CD4-positive, alpha-beta T cell (primary cell): ENCODE measurements at regions not wholly inside any gene's neighbourhood (a gene's known extent, or its start where the extent isn't known, plus 50 kb on each side); places are given as distances from the start of the nearest gene placed in this dataset.

Experiments
- ATAC-seq: fragments of 200-7000 bp; cut with Tn5 transposase; one replicate; pipeline ENCODE4 v1.10.0; 2022; ENCODE audit warnings: mild to moderate bottlenecking; ENCODE audit not compliant: poor library complexity
- CTCF ChIA-PET: fragments of 350-600 bp; sonication (Branson Sonifier 250); formaldehyde crosslinking; loops from one replicate; lab custom pipeline; 2021; ENCODE audit warnings: antibody characterized with exemption, inconsistent platforms; lab: Charles Lee
- POLR2A ChIA-PET: fragments of 350-600 bp; sonication (Branson Sonifier 250); formaldehyde crosslinking; loops from one replicate; lab custom pipeline; 2021; ENCODE audit warnings: antibody characterized with exemption, inconsistent platforms; lab: Charles Lee
- DNase-seq, 14 experiments: peaks; one replicate each; pipeline ENCODE4 v3.0.0-alpha.2; 2013 to 2020; ENCODE audit warnings: mixed read lengths in 2 of 14
- H3K27ac ChIP-seq, 2 donors: one replicate each; pipeline versions ENCODE4 v1.5.1 to v1.7.0; 2013; ENCODE audit warnings: low read length in 2 of 2, low read depth in 1 of 2, mild to moderate bottlenecking in 1 of 2
- H3K27me3 ChIP-seq, 2 experiments: 1 replicate in 1 of 2; 2 replicates in 1 of 2; pipeline versions ENCODE4 v1.6.1 to v1.7.0; 2013; ENCODE audit warnings: low read length in 2 of 2, control low read depth in 1 of 2, mild to moderate bottlenecking in 1 of 2, moderate library complexity in 1 of 2; ENCODE audit not compliant: insufficient read depth in 2 of 2, control insufficient read depth in 1 of 2
- H3K36me3 ChIP-seq: one replicate; pipeline ENCODE4 v1.6.1; 2013; ENCODE audit warnings: low read length, control low read depth; ENCODE audit not compliant: insufficient read depth
- H3K4me1 ChIP-seq: one replicate; pipeline ENCODE4 v1.6.1; 2013; ENCODE audit warnings: low read length, control low read depth; ENCODE audit not compliant: insufficient read depth
- H3K4me3 ChIP-seq: one replicate; pipeline ENCODE4 v1.5.1; 2013; ENCODE audit warnings: mild to moderate bottlenecking, low read length, moderate library complexity
- H3K9me3 ChIP-seq, 2 experiments: 1 replicate in 1 of 2; 2 replicates in 1 of 2; pipeline versions ENCODE4 v1.6.1 to v1.7.0; 2013; ENCODE audit warnings: low read length in 2 of 2, mild to moderate bottlenecking in 2 of 2, control low read depth in 1 of 2, moderate library complexity in 1 of 2; ENCODE audit not compliant: control insufficient read depth in 1 of 2, insufficient read depth in 1 of 2
- H3K27ac Mint-ChIP-seq: one replicate; pipeline ENCODE4 v1.8.0; 2020; ENCODE audit warnings: mixed read lengths
- H3K27me3 Mint-ChIP-seq: one replicate; pipeline ENCODE4 v1.8.0; 2021; ENCODE audit warnings: mixed read lengths
- H3K36me3 Mint-ChIP-seq: one replicate; pipeline ENCODE4 v1.8.0; 2021; ENCODE audit warnings: low read depth, mixed read lengths
- H3K4me1 Mint-ChIP-seq: one replicate; pipeline ENCODE4 v1.8.0; 2021; ENCODE audit warnings: low read depth, mixed read lengths
- H3K4me3 Mint-ChIP-seq: one replicate; pipeline ENCODE4 v1.8.0; 2020; ENCODE audit warnings: mild to moderate bottlenecking, mixed read lengths
- H3K9me3 Mint-ChIP-seq: one replicate; pipeline ENCODE4 v1.8.0; 2020; ENCODE audit warnings: mixed read lengths
- CTCF ChIP-seq: fragments of 200-600 bp; IDR thresholded peaks from one replicate; pipeline ENCODE4 v1.8.0; 2022; ENCODE audit warnings: antibody characterized with exemption, mild to moderate bottlenecking
- intact Hi-C, 2 experiments: fragments of 100-400 bp; cut with DNase I in 1 of 2; cut with micrococcal nuclease in 1 of 2; formaldehyde crosslinking; loops; one replicate each; pipeline versions ENCODE4 v1.15.1 to v1.9.0; 2023 to 2025; cut with DNase I, micrococcal nuclease

- Mint-ChIP-seq H3K27ac (no peak overlapping the region), H3K27me3 (no peaks in the 10 kb centered on the region), H3K4me1 (no peaks in the 10 kb centered on the region), H3K9me3 (peaks cover 6% of the 10 kb centered on the region), H3K4me3 (no peak overlapping the region), H3K36me3 (no peaks in the 10 kb centered on the region)
- Histone ChIP-seq H3K4me3 (no peak overlapping the region), H3K4me1 (no peaks in the 10 kb centered on the region), H3K36me3 (no peaks in the 10 kb centered on the region), H3K27ac (no peak overlapping the region), H3K27me3 (no peaks in the 10 kb centered on the region), H3K9me3 (peaks cover 0 to 5% of the 10 kb centered on the region in 2 experiments)
- no peak for TF ChIP-seq CTCF
- DNase-seq (no peak), ATAC-seq (no peak)
- intact Hi-C loops = no loop called here
- POLR2A ChIA-PET = no interaction called here
- CTCF ChIA-PET = no interaction called here
Observed at GRCh38 chr5:4762316-4762715, 377.8 kb upstream of the ADAMTS16 start.

- H3K4me3 ChIP-seq = no peak overlapping the region
- Mint-ChIP-seq H3K27me3 (no peaks in the 10 kb centered on the region), H3K4me3 (no peak overlapping the region), H3K36me3 (no peaks in the 10 kb centered on the region), H3K27ac (no peak overlapping the region), H3K9me3 (peaks cover 11% of the 10 kb centered on the region), H3K4me1 (no peaks in the 10 kb centered on the region)
- no peaks in the 10 kb centered on the region for H3K27me3 ChIP-seq
- no peaks in the 10 kb centered on the region for H3K36me3 ChIP-seq
- H3K27ac ChIP-seq = no peak overlapping the region
- ChIA-PET POLR2A (interaction anchor here (0.7 kb wide), 1 partner anchor 432 kb away, joined by 3 read pairs; no protein-coding TSS in a partner anchor), CTCF (no interaction called here)
- TF ChIP-seq CTCF = no peak
- ATAC-seq = no peak
- no peak for DNase-seq
- H3K4me1 ChIP-seq = no peaks in the 10 kb centered on the region
- intact Hi-C loops = no loop called here
- peaks cover 0 to 3% of the 10 kb centered on the region in 2 experiments for H3K9me3 ChIP-seq
Observed at GRCh38 chr5:4765411-4765810, 374.7 kb upstream of the ADAMTS16 start.

- DNase-seq (no peak), ATAC-seq (no peak)
- intact Hi-C loops = no loop called here
- no peaks in the 10 kb centered on the region for H3K36me3 Mint-ChIP-seq
- no peak overlapping the region for H3K4me3 Mint-ChIP-seq
- ChIA-PET CTCF (no interaction called here), POLR2A (no interaction called here)
- H3K9me3 Mint-ChIP-seq = peaks cover 11% of the 10 kb centered on the region
- H3K27ac Mint-ChIP-seq = no peak overlapping the region
- Histone ChIP-seq H3K27me3 (no peaks in the 10 kb centered on the region), H3K27ac (no peak overlapping the region), H3K4me3 (no peak overlapping the region), H3K9me3 (peaks cover 0 to 3% of the 10 kb centered on the region in 2 experiments), H3K4me1 (no peaks in the 10 kb centered on the region), H3K36me3 (no peaks in the 10 kb centered on the region)
- H3K4me1 Mint-ChIP-seq = no peaks in the 10 kb centered on the region
- no peaks in the 10 kb centered on the region for H3K27me3 Mint-ChIP-seq
- TF ChIP-seq CTCF = no peak
Observed at GRCh38 chr5:4766101-4766500, 374.0 kb upstream of the ADAMTS16 start.
